Right lobe of liver (tissue), 4 donors: ENCODE measurements at regions not wholly inside any gene's neighbourhood (a gene's known extent, or its start where the extent isn't known, plus 50 kb on each side); places are given as distances from the start of the nearest gene placed in this dataset.

ENCODE experiments used
- POLR2A ChIP-seq: fragments of 450-650 bp; IDR thresholded peaks from one replicate; pipeline ENCODE4 v1.6.1; 2017; ENCODE audit warnings: antibody characterized with exemption, mild to moderate bottlenecking
- TF ChIP-seq, protein P1 (sequence below), 4 donors: fragments of 200-600 bp in 3 of 4; fragments of 450-650 bp in 1 of 4; IDR thresholded peaks; one replicate each; pipeline versions ENCODE4 v1.5.1 to v1.8.0; 2016 to 2022; ENCODE audit warnings: antibody characterized with exemption in 4 of 4, mild to moderate bottlenecking in 2 of 4
- donor health status: DM: no; HTN: no; CAD: no.
- donor health status: DM: no; HTN: no; CAD: no.
- donor health status: DM: no; HTN: yes; CAD: no.

DNA sequence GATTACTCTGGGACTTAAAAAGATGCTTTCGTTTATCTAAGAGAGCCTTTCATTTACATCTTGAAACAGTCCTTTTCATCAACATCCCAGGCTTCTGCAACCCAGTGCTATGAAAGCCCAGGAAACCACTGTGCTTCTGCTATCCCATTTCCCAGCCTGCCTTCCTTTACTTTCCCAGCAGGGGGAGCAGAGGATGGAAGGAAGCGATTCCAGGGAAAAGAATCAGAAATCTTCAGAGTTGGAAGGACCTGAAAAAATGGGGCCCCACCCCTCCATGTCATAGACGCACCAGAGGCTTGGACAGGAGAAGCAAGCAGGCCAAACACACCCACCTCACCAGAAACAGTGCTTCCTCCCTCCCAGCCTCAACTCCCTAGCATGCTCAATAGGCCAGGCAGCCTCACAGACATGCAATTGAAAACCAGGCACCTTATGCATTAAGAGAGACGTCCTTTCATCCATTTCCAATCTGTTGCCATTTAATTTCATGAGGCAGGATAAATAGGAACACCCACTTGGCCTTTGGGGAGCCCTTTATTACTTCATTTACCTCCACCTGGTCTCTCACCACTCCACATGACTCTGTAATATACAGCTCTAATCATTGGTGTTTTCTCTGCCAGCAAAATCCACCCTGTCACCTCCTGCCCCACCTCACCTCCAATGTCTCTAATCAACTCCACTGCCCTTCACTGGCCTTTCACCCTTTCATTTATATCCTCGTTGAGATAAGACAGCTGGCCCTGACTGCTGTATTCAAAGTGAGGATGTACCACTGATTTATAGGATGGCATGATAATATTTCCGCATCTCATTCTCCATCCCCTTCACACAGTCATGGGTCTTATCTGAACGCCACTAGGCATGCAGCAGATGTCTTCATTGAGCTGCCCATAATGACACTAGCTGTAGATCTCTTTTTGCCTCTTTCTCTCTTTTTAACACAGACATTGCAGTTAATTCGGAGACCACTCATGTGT, 583.9 kb downstream of the NTRK3 start:
- TF ChIP-seq, protein P1, sequence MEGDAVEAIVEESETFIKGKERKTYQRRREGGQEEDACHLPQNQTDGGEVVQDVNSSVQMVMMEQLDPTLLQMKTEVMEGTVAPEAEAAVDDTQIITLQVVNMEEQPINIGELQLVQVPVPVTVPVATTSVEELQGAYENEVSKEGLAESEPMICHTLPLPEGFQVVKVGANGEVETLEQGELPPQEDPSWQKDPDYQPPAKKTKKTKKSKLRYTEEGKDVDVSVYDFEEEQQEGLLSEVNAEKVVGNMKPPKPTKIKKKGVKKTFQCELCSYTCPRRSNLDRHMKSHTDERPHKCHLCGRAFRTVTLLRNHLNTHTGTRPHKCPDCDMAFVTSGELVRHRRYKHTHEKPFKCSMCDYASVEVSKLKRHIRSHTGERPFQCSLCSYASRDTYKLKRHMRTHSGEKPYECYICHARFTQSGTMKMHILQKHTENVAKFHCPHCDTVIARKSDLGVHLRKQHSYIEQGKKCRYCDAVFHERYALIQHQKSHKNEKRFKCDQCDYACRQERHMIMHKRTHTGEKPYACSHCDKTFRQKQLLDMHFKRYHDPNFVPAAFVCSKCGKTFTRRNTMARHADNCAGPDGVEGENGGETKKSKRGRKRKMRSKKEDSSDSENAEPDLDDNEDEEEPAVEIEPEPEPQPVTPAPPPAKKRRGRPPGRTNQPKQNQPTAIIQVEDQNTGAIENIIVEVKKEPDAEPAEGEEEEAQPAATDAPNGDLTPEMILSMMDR (IDR thresholded peaks at IDR 0.05): peak; percentile 22 to 54 (median 48)
- TF ChIP-seq POLR2A: no peak
